GM18505 (cell line): ENCODE measurements at regions not wholly inside any gene's neighbourhood (a gene's known extent, or its start where the extent isn't known, plus 50 kb on each side); places are given as distances from the start of the nearest gene placed in this dataset.

Experiments
- ATAC-seq: cut with Tn5 transposase; IDR thresholded peaks from one replicate; pipeline ENCODE4 v1.9.1; 2021; ENCODE audit not compliant: unreplicated experiment
- POLR2A ChIP-seq: IDR thresholded peaks from 4 replicates; pipeline ENCODE4 v1.6.1; 2011; ENCODE audit warnings: borderline replicate concordance; ENCODE audit not compliant: insufficient read depth, insufficient read length; ENCODE audit errors: extremely low read depth

- ATAC-seq, result no peak
- TF ChIP-seq POLR2A, result no peak
Observed at GRCh38 chr14:81681541-81681940, 147.9 kb upstream of the SEL1L start.

GRCh38 chr14:81682134-81682533 lies 148.5 kb upstream of the SEL1L start:
- no peak for ATAC-seq
- TF ChIP-seq POLR2A, result no peak

- no peak for ATAC-seq
- no peak for TF ChIP-seq POLR2A
Observed at GRCh38 chr14:81682701-81683100, 149.0 kb upstream of the SEL1L start.

- TF ChIP-seq POLR2A, result no peak
- ATAC-seq, result no peak
Observed at GRCh38 chr14:81684696-81685095, 151.0 kb upstream of the SEL1L start.

- no peak for TF ChIP-seq POLR2A
Observed at GRCh38 chr14:81686512-81686911, 152.9 kb upstream of the SEL1L start.

DNA sequence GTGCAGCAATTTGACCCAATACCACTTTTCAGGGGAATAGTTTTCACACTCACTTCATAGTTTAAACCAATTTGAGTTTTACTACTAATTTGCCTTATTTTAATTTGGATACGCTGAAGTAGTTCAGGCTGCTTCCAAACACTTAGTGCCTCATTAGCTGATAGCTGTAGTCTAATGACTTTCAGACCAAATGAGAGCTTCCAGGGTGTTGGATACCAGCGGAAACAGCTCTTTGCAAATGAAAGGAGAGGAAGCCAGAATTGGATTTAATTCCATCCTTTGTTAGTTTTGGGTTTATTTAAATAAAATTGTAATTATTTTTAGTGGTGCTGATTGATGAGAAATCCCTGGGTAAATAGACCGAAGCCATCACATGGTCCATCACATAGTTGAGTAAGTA lies 158.3 kb upstream of the SEL1L start:
- no peak for ATAC-seq
- TF ChIP-seq POLR2A, result no peak

More at GRCh38 chr14:81686512-81686911, 152.9 kb upstream of the SEL1L start:
- ATAC-seq, result no peak

GRCh38 chr14:81694419-81694818 lies 160.8 kb upstream of the SEL1L start:
- no peak for TF ChIP-seq POLR2A
- ATAC-seq, result no peak

- TF ChIP-seq POLR2A, result no peak
Observed at GRCh38 chr14:81709681-81710080, 176.0 kb upstream of the SEL1L start.

DNA sequence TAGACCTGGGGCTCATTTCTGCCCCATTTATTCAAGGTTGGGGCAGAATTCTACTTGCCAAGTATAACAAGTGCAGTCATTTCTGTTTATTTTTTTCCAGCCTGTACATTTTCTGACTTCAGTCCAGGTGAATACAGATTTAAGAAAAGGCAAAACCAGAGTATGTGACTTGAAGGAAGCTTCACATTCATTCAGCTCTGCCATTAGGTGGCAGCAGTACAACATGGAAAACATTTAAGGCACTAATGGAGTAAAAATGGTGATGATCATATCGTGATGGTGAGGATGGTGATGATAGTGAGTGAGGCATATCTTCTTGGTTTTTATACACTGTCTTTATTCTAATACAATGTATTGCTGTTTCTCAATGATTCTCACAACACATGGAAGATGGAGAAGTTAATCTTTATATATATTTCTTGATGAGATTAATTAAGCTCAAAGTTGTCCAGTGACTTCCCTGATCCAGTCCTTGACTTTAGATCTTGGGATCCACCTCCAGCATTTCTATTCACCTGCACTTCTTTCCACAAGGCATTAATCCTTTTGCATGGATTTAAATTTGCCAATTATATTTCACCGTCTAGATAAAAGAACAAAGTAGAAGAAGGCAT lies 176.7 kb upstream of the SEL1L start:
- ATAC-seq, result peak; percentile 68

More at GRCh38 chr14:81709681-81710080, 176.0 kb upstream of the SEL1L start:
- no peak for ATAC-seq

GRCh38 chr14:81715731-81716130 lies 182.1 kb upstream of the SEL1L start:
- TF ChIP-seq POLR2A, result no peak
- ATAC-seq, result no peak

More for the DNA sequence above, 176.7 kb upstream of the SEL1L start:
- TF ChIP-seq POLR2A, result no peak

DNA sequence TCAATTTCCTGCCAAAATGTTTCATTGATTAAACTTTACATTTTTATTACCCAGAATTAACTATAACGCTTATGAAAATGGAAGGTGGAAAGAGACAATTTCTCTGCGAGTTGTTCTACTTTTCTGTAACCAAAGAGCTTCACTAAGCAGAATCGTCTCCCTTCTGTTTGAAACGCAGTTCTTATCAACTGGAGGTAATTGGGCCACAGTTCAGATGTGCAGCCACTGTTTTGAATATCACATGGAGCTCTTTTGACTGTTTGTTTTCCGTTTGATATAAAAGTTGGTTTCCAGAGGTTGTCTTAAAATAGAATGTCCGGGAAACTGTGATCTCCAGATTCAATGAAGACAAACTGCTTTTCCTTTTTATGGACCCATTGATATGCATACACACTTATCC lies 183.3 kb upstream of the SEL1L start:
- no peak for TF ChIP-seq POLR2A
- no peak for ATAC-seq

GRCh38 chr14:81723956-81724355 lies 190.3 kb upstream of the SEL1L start:
- TF ChIP-seq POLR2A, result no peak
- no peak for ATAC-seq

- TF ChIP-seq POLR2A, result no peak
- ATAC-seq, result no peak
Observed at GRCh38 chr14:81727218-81727617, 193.6 kb upstream of the SEL1L start.

DNA sequence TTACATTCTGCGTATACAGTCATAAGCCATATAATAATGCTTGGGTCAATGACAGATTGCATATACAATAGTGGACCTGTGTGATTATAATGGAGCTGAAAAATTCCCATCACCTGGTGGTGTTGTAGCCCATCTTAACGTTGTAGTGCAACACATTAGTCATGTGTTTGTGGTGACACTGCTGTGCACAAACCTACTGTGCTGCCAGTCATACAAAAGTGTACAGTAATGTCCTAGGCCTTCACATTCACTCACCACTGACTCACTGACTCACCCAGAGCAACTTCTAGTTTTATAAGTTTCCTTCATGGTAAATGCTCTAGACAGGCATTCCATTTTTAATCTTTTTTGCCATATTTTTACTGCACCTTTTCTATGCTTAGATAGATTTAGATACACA lies 194.8 kb upstream of the SEL1L start:
- no peak for TF ChIP-seq POLR2A
- ATAC-seq, result no peak

GRCh38 chr14:81729622-81730021 lies 196.0 kb upstream of the SEL1L start:
- ATAC-seq, result no peak

More at GRCh38 chr14:81729622-81730021, 196.0 kb upstream of the SEL1L start:
- TF ChIP-seq POLR2A, result no peak
